GM18508 (cell line): ENCODE measurements at regions not wholly inside any gene's neighbourhood (a gene's known extent, or its start where the extent isn't known, plus 50 kb on each side); places are given as distances from the start of the nearest gene placed in this dataset.
A peak's percentile ranks its signal among the peaks of the same experiment; 100 is the strongest.
"Not testable (repeated sequence)": the region's sequence is repeated elsewhere in the genome, so short reads cannot be mapped to it uniquely, and the experiment has no call there.

Experiments
- ATAC-seq: cut with Tn5 transposase; IDR thresholded peaks from one replicate; pipeline ENCODE4 v1.9.1; 2021; ENCODE audit warnings: moderate number of reproducible peaks; ENCODE audit not compliant: insufficient read depth, unreplicated experiment

DNA sequence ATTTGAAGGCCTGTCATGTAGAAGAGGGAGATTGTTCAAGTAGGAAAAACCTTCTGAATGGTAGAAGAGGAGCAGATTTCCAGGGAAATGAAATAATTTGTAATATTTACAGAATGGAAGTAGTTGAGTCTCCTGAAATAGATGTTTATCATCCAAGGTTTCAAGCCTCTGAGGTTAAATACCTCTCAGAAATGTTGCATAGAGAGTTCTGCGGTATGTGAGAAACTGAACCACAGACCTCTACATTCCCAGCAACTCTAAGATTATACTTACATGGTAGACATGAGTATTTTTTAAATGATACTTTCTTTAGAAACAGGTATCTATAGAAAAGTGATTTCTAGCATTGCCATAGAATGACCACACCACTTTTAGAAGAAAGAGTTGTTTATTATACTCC lies 379.8 kb upstream of the FANCL start:
- no peak for ATAC-seq

DNA sequence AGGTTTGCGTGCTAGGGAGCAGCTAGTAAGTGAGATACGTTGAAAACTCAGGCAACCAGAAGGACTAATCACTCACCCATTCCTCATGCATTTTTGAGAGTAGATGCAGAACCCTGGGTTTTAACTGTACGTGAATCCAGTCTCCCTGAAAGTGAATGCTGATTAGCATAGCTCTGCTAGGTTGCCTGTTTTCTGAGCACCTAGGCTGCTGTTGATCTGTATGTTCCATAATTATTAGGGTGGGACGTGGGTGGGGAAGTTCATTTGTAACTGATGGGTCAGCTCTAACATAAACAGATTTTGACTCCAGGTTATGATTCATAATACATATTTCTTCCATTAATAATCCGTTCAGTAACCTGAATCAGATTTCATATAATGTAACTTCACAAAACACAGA lies 379.0 kb upstream of the FANCL start:
- no peak for ATAC-seq

DNA sequence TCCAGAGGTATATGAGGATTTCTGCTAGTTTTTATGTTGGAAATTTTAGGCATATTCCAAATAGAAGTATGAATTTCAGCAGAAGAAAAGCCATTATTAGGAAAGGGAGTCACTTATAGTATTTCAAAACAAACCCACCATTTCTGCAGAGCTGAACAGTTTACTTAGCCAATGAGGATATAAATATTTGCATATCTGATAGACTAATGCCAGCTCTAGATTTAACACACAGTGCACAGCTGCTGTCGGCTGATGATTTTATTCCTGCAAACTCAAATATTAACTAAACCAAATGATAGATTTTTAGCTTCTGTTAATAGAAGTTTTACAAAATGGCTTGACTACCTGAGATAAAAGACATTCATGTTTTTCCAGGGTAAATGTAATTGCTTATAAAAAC lies 375.8 kb upstream of the FANCL start:
- ATAC-seq, result no peak

DNA sequence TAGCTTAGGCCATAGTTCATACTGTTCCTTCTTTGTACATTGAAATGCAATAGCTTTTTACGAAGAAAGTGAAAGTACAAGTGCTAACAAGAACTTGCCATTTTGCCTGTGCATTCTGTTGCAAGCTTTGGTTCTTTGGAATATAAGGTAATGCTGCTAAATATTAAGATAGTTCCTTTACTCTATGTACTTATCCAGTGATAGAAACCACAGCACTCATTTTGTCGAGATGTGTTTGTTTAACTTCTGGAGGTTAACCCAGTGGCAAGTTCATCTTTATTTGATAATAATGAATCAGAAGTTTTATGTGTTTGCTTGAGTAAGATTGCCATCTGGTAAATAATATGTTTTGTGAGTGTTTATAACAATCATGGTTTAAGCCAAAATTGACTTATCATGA lies 373.1 kb upstream of the FANCL start:
- ATAC-seq, result no peak

DNA sequence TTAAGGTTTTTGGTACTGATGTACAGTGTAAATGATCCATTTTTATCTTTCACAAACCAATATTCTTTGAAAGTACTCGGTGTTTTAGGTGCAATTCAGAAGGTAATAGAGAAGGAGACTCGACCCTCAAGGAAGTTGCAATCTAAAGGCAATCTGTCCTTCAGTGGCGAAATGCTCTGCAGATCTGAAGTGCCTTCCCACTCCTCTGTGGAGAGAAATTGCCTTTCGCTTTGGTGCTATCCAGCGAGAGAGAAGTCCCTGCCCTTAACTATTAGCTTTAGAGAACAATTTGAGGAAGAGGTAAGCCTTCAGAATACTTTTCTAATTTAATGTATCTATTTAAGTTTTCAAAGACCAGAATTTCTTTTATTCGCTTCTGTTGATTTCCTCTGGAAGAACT lies 371.8 kb upstream of the FANCL start:
- no peak for ATAC-seq

DNA sequence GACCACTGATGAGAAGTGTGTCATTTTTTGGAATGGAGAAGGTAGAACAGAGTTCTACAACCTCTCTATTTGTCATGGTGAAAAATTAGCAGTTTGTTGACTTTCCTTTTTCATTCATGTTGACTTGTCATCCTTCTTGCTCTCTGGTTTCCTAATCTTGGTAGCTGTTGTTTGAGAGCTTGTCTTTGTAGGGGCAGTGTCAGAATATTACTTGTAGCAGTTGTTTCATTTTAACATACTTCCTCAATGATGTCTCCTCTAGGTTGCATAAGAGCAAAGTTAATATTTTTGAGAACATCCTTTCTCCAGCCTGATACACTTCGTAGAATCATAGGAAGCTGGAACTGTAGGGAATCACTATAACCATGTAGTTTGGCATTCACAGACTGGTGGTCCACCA lies 368.2 kb upstream of the FANCL start:
- ATAC-seq, result no peak

DNA sequence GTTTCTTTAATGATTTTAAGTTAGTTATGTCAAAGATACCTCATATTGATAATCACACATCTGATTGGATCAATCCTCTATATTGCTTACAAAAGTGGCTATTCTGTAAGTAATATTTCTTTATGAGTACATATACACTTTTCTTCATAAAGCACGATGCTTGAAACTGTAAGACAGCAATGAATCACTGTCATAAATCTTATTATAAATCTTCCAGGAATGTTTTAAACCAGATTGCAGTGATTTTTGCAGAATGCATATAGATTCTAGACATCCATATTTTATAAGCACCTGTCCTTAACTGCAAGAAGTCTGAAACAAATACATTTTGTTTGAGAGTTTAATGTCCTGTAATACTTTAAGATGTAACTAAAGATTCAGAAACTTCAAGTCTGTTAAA lies 367.0 kb upstream of the FANCL start:
- ATAC-seq, result no peak

DNA sequence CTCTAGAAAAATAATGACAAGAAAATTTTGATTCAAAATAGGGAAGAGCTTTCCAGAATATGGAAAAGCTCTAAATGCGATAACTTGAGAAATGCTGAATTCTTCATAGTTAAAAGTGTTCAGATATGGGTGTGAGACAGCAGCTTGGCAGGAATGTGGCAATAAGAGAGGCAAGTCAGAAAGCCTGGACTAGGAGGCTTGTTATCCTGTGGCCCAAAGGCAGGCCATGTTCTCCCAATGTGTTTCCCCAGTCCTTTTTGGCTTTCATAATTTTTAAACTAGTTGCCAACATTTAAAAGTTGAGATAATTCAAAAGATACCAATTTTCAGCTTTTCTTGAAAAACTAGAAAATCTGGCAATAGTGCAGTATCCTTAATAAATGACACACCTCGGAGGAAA lies 366.3 kb upstream of the FANCL start:
- no peak for ATAC-seq

DNA sequence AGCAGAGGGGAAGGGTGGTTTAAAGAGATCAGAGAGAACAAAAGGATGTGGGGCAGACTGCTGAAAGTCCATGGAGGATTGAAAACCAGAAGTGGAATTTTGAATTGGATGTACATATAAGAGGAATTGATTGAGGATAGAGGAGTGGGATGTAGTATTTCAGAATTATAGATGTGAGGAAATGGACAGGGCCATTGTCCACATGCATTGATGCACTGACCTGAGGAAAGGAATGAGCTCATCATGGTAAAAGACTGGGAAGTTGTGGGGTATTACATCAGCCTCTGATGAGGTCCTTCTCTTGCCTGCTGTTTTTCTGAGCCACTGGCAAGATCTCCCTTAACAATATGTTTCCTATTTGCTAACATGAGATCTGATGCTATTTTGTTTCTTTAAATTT lies 365.7 kb upstream of the FANCL start:
- ATAC-seq, result no peak

DNA sequence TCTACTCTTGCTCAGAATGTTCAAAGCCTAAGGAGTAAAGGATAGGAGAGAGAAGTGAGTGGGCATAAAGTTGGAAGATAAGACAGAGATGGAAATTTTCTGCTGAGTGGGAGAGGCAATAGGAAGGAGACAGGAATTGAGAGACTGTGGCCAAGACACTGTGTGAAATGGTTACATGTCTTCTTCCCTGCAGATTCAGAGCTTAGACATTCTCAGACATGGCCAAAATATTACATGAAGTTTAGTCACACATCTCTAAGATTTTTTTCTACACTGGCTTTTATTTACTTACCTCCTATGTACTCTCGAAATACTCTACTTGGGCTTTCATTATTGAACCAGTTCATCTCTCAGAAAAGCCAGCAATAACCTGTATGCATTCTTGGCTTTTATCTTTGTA lies 363.0 kb upstream of the FANCL start:
- ATAC-seq, result no peak

DNA sequence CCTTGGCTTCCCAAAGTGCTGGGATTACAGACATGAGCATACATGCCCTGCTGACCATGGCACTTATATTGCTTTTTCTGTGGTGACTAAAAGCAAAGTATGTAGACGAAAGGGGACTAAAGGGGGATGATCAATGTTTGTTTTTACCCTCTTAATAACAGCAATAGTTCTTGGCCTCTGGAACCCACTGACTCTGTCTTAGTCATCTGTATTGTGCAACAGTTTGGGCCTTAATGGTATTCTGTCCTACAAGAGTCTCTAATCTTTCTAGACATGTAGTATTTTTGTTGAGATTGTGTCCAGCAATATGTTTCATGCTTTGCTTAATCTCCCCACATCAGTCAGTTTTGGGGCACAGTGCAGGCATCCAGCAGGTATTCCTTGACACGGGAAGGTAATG lies 359.9 kb upstream of the FANCL start:
- no peak for ATAC-seq

DNA sequence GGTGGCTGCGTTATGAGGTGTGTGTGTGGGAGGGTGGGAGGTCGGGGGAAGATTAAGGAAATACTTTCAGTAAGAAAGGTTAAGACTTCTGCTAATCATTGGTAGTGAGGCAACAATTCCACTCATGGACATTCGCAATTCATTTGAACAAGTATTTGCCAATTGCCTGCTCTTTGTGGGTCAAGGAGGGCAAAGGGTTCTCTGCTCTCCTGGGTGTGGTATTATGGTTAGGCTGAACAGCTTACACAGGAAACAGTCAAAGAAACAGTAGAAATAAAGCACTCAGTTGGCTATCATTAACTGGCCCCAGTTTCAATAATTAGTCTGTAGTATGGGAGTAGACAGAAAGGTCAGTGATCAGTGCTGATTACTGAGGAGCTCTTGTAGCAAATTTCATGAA lies 357.0 kb upstream of the FANCL start:
- ATAC-seq, result no peak

DNA sequence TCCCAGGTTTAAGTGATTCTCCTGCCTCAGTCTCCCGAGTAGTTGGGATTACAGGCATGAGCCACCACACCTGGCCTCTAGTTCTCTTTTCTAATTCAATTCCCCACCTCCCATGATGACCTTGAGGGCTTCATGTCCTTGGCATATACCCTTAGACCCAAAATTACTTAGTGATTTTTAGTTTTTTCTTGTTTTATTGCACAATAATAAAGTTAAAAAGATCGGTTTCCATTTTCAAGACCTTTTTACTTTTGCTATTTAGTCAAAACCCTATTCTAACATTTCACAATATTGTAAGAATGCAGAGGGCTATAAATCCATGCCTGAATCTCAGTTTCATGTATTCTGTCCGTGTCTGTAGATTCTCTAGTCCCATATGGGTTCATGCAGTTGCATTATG lies 354.6 kb upstream of the FANCL start:
- no peak for ATAC-seq

DNA sequence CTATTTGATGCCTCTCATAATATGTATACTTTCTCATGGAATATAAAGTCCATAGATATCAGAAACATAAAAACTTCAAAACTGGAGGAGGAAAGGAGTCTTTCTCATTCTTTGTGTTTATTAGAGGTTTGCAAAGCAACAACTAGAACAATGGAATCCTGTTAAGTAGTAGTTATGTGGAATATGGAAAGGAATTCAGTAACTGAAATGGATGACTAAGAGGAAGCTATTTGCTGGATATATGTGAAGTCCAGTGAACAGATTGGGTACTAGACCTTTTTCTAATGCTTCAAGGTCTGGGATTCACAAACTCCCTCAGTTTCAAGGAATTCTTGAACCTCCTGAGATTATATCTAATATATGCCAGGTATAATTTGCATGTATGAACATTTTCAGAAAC lies 353.6 kb upstream of the FANCL start:
- ATAC-seq, result no peak

DNA sequence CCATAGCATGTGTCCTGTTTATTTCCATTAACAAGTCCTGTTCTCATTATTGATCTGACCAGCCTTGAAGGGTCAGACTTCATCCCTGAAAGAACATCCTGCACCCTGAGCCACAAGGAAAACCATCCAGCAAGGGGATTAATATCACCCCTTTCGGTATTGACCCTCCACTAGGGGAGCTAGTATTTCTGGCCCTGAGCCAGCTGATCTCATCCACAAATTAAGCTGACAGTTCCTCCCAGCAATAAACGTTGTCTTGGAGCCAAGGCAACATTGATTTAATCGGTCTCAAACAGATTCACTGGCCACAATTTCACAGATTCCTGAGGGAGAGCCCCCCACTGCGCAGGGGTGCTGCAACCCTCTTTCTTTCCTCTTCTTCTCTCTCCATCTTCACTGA lies 353.1 kb upstream of the FANCL start:
- no peak for ATAC-seq

DNA sequence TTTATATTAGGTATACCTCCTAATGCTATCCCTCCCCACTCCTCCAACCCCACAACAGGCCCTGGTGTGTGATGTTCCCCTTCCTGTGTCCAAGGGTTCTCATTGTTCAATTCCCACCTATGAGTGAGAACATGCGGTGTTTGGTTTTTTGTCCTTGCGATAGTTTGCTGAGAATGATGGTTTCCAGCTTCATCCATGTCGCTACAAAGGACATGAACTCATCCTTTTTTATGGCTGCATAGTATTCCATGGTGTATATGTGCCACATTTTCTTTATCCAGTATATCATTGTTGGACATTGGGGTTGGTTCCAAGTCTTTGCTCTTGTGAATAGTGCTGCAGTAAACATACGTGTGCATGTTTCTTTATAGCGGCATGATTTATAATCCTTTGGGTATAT lies 345.1 kb upstream of the FANCL start:
- not testable (repeated sequence) for ATAC-seq

DNA sequence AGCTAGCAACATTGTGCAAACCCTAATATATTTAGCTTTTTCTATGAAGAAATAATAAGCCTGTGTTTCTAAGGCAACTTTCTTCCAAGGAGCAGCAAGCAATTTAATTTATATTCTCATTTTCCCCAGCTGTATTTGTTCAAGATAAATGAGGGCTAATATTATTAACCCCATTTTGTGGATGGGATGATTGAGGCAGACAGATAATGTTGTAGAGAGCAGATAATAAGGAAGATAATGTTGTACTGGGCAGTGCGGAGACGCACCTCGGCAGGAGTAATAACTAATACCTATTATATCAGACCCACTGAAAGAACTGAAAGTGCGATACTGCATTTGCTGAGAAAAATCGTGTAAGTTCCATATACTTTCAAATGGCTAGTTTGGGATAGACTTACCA lies 344.1 kb upstream of the FANCL start:
- no peak for ATAC-seq

DNA sequence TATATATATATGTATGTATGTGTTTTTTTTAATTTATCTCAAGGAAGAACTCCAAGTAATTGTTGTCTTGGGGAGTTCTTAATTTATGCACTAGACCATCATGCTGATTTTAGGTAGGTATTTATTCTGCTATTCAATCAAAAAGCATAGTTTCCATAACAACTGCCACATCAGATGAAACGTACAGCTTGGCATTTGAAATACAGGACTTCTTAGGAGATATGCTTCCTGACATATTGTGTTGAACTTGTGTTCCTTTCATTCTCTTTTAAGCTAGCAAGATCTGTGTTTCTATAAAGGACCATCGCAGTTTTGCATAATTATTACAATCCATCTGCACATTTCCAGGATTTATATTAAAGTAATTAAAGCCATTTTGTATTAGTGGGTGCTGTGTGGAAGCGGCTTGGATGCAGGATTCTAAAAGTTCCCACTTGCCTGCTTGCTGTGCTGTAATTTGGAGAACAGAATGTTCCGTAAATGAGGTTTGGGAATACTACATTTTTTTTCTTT lies 343.5 kb upstream of the FANCL start:
- no peak for ATAC-seq

DNA sequence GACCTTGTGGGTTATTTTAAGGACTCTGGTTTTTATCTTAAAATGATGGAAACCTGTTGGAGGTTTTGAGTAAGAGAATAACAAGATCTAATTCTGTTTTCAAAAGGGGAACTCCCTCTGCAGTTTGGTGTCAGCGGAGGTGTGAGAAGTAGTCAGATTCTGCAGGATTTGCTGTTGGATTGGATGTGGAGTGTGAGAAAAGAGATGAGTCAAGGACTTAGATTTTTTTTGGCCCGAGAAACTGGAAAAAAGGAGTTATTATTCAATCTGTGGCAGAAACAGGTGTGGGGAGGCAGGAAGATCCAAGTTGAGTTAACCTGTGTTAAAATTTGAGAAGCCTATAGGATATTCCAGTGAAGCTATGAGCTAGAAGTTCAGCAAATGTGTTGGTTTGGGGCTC lies 337.2 kb upstream of the FANCL start:
- no peak for ATAC-seq

DNA sequence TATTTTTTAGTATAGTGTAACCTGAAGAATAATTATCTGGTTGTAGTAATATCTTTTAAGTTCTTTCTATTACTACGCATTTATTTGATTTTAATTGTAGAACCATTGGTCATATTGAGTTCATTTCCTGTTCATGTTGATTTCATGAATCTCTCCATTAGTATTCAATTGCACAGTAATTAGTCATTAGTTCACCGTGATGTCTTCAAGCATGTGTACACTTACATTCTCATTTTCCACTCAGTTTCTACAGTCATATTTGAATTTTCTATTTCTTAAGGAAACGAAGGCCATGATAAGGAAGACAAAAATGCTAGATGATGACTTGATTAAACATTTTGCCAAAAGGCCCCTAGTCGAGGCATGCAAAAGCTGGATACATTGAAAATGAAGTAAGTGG lies 333.7 kb upstream of the FANCL start:
- no peak for ATAC-seq

DNA sequence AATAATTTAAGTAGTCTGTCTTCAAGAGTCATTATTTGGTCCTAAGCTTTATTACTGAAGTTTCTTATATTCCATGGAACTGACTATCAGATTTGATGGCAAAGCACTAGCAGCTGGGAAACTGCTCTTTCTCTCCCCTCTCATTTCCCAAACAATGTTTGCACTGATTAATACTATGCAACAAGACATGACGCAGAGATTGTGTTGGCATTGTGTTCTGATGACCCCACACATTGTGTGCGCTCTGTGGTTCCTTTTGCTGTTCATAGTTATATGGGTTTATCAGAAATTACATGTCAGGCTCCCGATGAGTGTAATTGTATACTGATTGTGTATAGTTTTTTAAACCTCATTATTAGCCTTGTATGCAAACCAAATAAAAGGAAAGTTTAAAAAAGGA lies 331.6 kb upstream of the FANCL start:
- ATAC-seq, result no peak

DNA sequence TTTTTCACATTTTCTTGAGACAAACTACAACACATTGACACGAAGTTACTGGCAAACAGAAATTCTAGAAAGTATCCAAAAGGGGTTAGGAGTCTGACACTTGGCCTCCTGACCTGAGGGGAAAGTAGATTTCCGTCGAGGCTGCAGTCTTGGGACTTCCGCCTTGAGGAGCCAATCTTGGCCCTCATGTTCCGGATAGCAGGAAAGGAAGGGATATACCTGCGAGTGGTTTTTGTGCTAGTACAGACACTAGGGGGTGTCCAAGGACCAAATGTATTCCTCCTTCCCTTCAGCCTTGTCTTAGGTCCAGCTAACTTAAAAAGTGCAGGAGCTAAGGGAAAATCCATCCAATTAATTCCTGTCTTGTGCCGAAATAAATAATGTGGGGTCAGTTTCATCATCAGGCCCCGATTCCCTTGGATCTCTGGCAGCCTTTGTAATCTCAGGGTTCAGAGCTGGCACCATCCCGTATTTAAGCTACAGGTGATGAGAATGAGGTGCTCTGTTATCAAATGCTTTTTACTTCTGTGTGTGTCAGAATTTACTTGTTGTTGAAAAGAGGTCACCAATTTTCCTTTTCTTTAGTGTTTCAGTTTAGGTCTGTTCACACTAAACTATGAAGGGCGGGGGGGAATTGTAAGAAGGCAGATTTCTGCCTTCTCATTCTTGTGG lies 330.2 kb upstream of the FANCL start:
- ATAC-seq, result peak; percentile 87
